Psoas muscle (tissue), 7 donors: ENCODE measurements at regions not wholly inside any gene's neighbourhood (a gene's known extent, or its start where the extent isn't known, plus 50 kb on each side); places are given as distances from the start of the nearest gene placed in this dataset.

Experiments used
- ATAC-seq, 4 donors: fragments of 200-7000 bp; cut with Tn5 transposase; one replicate each; pipeline ENCODE4 v1.9.1; 2020; ENCODE audit warnings: moderate library complexity in 3 of 4, mild to moderate bottlenecking in 2 of 4
- DNase-seq, 2 donors: peaks; one replicate each; pipeline ENCODE4 v3.0.0-alpha.2; 2020
- H3K27ac ChIP-seq: fragments of 200-600 bp; one replicate; pipeline ENCODE4 v1.8.0; 2022
- H3K27me3 ChIP-seq, 3 donors: fragments of 200-600 bp in 1 of 3; one replicate each; pipeline versions ENCODE4 v1.6.1 to v1.8.0; 2013 to 2022; ENCODE audit warnings: low read length in 2 of 3, mild to moderate bottlenecking in 2 of 3, moderate library complexity in 1 of 3; ENCODE audit not compliant: insufficient read depth in 3 of 3
- H3K36me3 ChIP-seq, 2 donors: fragments of 200-600 bp in 1 of 2; one replicate each; pipeline versions ENCODE4 v1.6.1 to v1.8.0; 2013 to 2022; ENCODE audit warnings: low read depth in 1 of 2, mild to moderate bottlenecking in 1 of 2, moderate library complexity in 1 of 2; ENCODE audit not compliant: insufficient read depth in 1 of 2
- H3K4me1 ChIP-seq: fragments of 200-600 bp; one replicate; pipeline ENCODE4 v1.8.0; 2022
- H3K4me3 ChIP-seq: fragments of 200-600 bp; one replicate; pipeline ENCODE4 v1.8.0; 2022; ENCODE audit warnings: mild to moderate bottlenecking
- H3K9me3 ChIP-seq: fragments of 200-600 bp; one replicate; pipeline ENCODE4 v1.8.0; 2022
- WGBS, 3 donors: extraction: QIAGEN DNeasy Blood & Tissue Kit; methylation state at CpG; one replicate each; pipeline versions ENCODE4 v1.1.6 to v1.1.7; 2013; 5-methylcytosine and 5-hydroxymethylcytosine counted together
- intact Hi-C, 2 donors: fragments of 100-400 bp; cut with DNase I; formaldehyde crosslinking; loops; one replicate each; pipeline versions ENCODE4 v1.11.0 to v1.14.2; 2022
- TF ChIP-seq, protein P1 (sequence below): fragments of 200-600 bp; IDR thresholded peaks from one replicate; pipeline ENCODE4 v1.8.0; 2022; ENCODE audit warnings: antibody characterized with exemption
- donor health status: healthy with polysubstance abuse.
- donor health status: DM: no; HTN: no; CAD: no; lungs with moderate emphysema.
- donor health status: Bipolar disorder and iron deficiency.
- donor health status: healthy.
- donor health status: DM: yes; HTN: yes; CAD: no.
- donor health status: DM: no; HTN: no; CAD: no.
- donor health status: DM: yes; HTN: yes; CAD: no.

DNA sequence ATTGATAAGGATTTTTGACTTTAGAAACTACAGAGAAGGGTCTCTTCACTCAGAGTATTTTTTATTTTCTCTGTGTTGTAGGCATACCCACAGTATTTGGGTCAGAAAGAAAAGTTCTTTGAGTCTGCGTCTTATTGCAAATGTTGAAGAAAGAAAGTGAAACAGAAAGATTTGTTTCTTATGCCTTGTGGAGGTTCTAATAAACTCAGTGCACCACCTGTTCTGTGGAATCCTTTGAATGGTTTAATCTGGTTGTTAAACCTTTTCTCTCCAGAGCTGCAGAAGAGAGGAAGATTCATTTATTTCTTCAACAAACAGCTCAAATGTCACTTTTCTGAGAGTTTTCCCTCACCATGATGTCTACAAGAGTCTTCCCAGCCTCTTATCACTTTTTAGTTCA lies 146.6 kb upstream of the PLEKHG7 start:
- TF ChIP-seq, protein P1, sequence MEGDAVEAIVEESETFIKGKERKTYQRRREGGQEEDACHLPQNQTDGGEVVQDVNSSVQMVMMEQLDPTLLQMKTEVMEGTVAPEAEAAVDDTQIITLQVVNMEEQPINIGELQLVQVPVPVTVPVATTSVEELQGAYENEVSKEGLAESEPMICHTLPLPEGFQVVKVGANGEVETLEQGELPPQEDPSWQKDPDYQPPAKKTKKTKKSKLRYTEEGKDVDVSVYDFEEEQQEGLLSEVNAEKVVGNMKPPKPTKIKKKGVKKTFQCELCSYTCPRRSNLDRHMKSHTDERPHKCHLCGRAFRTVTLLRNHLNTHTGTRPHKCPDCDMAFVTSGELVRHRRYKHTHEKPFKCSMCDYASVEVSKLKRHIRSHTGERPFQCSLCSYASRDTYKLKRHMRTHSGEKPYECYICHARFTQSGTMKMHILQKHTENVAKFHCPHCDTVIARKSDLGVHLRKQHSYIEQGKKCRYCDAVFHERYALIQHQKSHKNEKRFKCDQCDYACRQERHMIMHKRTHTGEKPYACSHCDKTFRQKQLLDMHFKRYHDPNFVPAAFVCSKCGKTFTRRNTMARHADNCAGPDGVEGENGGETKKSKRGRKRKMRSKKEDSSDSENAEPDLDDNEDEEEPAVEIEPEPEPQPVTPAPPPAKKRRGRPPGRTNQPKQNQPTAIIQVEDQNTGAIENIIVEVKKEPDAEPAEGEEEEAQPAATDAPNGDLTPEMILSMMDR, result no peak
- H3K36me3 ChIP-seq, result no peaks in the 10 kb centered on the region
- H3K9me3 ChIP-seq, result no peaks in the 10 kb centered on the region
- H3K27me3 ChIP-seq, result no peaks in the 10 kb centered on the region
- intact Hi-C loops, result loop anchor here (5.0 to 10.0 kb wide), 2 partner anchors 49 to 411 kb away; partner anchors contain the start of gene BTG1 (in 1 of the 2)
- H3K4me3 ChIP-seq, result no peak overlapping the region
- ATAC-seq, result no peak
- 88 to 95% (median 92%) methylated on average over 1 of the region's 1 CpG for WGBS, 3 donors
- no peak overlapping the region for H3K27ac ChIP-seq
- no peak for DNase-seq
- H3K4me1 ChIP-seq, result peaks cover 2% of the 10 kb centered on the region

DNA sequence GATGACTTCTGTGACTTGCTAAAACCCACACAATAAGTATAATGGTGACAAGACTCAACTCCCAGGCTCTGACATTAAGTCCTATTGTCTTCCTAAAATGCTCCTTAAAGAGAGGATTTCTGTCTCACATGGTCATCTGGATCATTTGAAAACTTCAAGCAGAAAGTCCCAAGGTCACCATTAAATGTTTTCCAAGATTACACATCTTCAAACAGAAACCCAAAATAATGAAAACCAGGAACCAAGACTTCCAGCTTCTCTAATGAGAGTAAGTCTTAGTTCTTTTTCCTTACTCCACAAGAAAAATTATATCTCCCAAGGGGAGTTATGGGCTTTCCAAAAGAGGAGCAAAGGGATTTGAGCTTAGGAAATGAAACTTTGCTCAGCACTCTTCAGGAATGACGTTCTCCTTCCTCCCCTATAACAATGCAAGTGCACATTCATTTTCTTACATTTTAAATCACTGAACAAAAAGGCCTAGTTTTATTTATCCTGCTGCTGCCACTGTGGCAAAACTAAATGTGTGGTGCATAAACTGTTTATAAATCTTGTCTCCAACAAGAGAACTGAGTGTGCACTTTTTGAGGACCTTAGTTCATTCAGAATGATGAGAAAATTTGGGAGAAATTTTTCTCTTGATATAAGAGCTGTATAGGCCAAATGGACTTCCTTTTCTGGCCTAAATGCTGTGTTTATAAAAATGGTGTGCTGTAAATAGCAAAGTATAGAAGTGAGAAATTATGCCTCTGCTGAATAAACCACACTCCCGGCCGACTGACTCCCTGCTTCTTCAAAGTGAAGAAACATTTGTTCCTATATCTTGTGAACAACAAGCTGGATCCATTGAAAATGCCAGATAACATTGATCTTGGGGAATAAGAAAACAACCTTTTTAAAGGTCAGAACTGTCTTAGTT lies 148.4 kb upstream of the PLEKHG7 start:
- Histone ChIP-seq H3K4me1 (no peaks in the 10 kb centered on the region), H3K27ac (peak overlapping the region; percentile 64), H3K27me3 (no peaks in the 10 kb centered on the region), H3K4me3 (no peak overlapping the region), H3K36me3 (no peaks in the 10 kb centered on the region), H3K9me3 (no peaks in the 10 kb centered on the region)
- WGBS, 3 donors, result 66 to 76% (median 74%) methylated on average over 3 of the region's 3 CpGs
- DNase-seq (no peak), ATAC-seq (no peak)
- TF ChIP-seq, protein P1, result no peak
- intact Hi-C loops, result loop anchor here (5.0 to 10.0 kb wide), 2 partner anchors 47 to 410 kb away; partner anchors contain the start of gene BTG1 (in 1 of the 2)

DNA sequence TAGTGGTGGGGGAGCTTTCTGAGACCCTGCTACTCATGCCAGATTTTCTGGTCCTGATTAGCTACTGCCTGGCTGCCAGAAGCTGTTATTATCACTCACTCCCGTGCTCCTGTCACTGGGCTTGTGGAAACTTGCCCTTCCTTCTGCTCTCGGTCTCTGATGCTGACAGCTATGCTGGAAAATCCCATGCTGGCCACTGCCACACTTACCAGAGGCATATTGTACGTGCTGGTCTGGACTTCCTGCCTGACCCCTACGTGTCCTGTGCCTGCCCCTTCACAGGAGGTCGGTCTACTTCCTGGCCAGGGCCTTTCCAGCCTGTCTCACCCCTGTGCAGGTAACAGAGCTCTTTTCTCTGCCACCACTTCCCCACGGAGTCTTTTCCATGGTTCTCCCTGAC lies 149.4 kb upstream of the PLEKHG7 start:
- H3K27ac ChIP-seq, result peak overlapping the region; percentile 64
- DNase-seq, result no peak
- intact Hi-C loops, result loop anchor here in 1 of 2 donors (10.0 kb wide), 1 partner anchor 409 kb away; the partner anchor contains the start of gene BTG1

DNA sequence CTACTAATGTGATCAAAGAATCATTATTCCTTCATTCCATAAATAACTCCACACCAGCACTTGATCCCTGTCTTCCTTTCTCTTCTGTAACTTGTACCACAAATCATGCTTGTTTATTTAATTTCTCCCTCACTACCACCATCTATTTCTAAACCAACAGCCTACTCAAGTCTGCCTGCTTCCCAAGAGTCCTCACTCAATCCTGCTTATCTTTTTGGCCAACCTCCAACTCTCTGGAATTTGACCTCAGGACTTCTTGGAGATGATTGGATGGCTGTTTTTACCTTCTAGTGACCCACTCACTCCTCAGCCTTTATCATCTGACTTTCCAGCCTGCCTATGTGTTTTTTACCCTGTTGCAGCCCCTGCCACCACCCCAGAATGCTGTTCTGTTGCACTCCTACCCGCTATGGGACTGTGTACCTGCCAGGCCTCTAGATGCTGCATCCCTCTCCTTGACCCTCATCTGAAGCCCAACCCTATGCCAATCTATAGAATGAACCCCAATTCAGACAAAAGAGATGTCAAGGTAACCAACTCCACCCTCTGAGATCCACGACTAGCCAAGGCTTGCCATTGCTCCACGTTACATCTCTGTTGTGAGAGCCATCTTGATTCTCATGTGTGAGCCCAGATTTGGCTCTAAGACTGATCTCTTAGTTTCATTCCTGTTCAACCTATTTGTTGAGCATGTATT lies 150.2 kb upstream of the PLEKHG7 start:
- Histone ChIP-seq H3K9me3 (no peaks in the 10 kb centered on the region), H3K27ac (peak overlapping the region; percentile 9), H3K27me3 (no peaks in the 10 kb centered on the region), H3K4me3 (no peak overlapping the region), H3K36me3 (no peaks in the 10 kb centered on the region), H3K4me1 (no peaks in the 10 kb centered on the region)
- TF ChIP-seq, protein P1, result no peak
- ATAC-seq, result no peak
- no peak for DNase-seq
- 94 to 98% (median 97%) methylated on average over 3 of the region's 3 CpGs for WGBS, 3 donors
- intact Hi-C loops, result loop anchor here in 1 of 2 donors (10.0 kb wide), 1 partner anchor 408 kb away; the partner anchor contains the start of gene BTG1

More for the DNA sequence above, 149.4 kb upstream of the PLEKHG7 start:
- Histone ChIP-seq H3K27me3 (no peaks in the 10 kb centered on the region), H3K4me3 (no peak overlapping the region), H3K9me3 (no peaks in the 10 kb centered on the region), H3K36me3 (no peaks in the 10 kb centered on the region), H3K4me1 (no peaks in the 10 kb centered on the region)
- WGBS, 3 donors, result 27 to 33% (median 27%) methylated on average over 6 of the region's 6 CpGs
- ATAC-seq, result peak in 3 of 4 donors; percentile 24 to 46 (median 27)
- TF ChIP-seq, protein P1, result no peak
